HUES48 (cell line): ENCODE measurements at regions not wholly inside any gene's neighbourhood (a gene's known extent, or its start where the extent isn't known, plus 50 kb on each side); places are given as distances from the start of the nearest gene placed in this dataset.

Experiments used
- H3K27ac ChIP-seq: one replicate; pipeline ENCODE4 v1.7.0; 2013; ENCODE audit warnings: low read depth, low read length, inconsistent platforms
- H3K27me3 ChIP-seq: 2 replicates; pipeline ENCODE4 v1.6.1; 2013; ENCODE audit warnings: mild to moderate bottlenecking, low read length; ENCODE audit not compliant: control insufficient read depth, insufficient read depth
- H3K36me3 ChIP-seq: 2 replicates; pipeline ENCODE4 v1.6.1; 2013; ENCODE audit warnings: low read length; ENCODE audit not compliant: control insufficient read depth, insufficient read depth
- H3K4me1 ChIP-seq: 2 replicates; pipeline ENCODE4 v1.6.1; 2013; ENCODE audit warnings: mild to moderate bottlenecking, low read length; ENCODE audit not compliant: control insufficient read depth, insufficient read depth
- H3K4me3 ChIP-seq: 2 replicates; pipeline ENCODE4 v1.5.1; 2013; ENCODE audit warnings: mild to moderate bottlenecking, low read depth, low read length
- H3K9ac ChIP-seq: 2 replicates; pipeline ENCODE4 v1.6.1; 2013; ENCODE audit warnings: mild to moderate bottlenecking, low read depth, low read length, moderate library complexity
- H3K9me3 ChIP-seq: 2 replicates; pipeline ENCODE4 v1.6.1; 2013; ENCODE audit warnings: low read length; ENCODE audit not compliant: control insufficient read depth, insufficient read depth

DNA sequence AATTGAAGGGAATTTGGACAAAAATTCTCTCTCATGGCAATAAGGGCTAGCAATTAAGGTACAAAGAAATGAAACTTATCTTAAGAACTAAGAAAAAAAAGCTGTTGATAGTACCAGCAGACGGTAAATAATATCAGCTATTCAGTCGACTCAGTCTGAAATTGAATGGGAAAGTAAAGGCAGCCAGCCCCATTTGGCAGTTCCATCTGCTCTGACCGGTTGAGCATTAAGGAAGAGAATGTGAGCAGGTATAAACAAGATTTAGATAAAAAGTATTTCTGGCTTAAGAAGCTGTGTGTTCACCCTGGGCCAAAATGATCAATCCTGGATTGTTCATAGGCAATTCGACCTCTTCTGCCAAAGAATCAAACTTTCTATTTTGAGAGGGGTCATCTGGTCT is 154.6 kb upstream of the NPVF start:
- Histone ChIP-seq H3K4me1 (no peaks in the 10 kb centered on the region), H3K27me3 (no peaks in the 10 kb centered on the region), H3K4me3 (no peak overlapping the region), H3K36me3 (no peaks in the 10 kb centered on the region), H3K27ac (no peak overlapping the region), H3K9me3 (no peaks in the 10 kb centered on the region), H3K9ac (no peak overlapping the region)

DNA sequence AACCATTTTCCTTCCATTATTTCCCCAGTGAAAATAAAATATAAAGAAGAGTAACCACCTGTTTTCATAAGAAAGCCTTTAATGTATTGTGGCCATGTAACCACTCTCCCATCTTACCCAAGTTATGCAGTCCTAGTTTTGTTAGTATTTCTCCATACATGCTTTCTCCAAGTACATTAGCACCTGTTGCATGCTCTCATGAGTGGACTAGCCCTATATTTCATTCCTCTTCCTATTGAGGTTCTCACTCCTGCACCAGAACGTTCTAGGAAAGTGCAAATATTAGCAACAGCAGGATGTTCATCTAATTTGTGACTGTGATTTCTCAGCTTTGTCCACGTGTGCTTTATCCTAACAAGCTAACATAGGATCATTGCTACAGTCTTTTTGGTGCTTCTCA is 155.1 kb upstream of the NPVF start:
- Histone ChIP-seq H3K4me1 (no peaks in the 10 kb centered on the region), H3K9ac (no peak overlapping the region), H3K9me3 (no peaks in the 10 kb centered on the region), H3K27me3 (no peaks in the 10 kb centered on the region), H3K36me3 (no peaks in the 10 kb centered on the region), H3K27ac (no peak overlapping the region), H3K4me3 (no peak overlapping the region)

DNA sequence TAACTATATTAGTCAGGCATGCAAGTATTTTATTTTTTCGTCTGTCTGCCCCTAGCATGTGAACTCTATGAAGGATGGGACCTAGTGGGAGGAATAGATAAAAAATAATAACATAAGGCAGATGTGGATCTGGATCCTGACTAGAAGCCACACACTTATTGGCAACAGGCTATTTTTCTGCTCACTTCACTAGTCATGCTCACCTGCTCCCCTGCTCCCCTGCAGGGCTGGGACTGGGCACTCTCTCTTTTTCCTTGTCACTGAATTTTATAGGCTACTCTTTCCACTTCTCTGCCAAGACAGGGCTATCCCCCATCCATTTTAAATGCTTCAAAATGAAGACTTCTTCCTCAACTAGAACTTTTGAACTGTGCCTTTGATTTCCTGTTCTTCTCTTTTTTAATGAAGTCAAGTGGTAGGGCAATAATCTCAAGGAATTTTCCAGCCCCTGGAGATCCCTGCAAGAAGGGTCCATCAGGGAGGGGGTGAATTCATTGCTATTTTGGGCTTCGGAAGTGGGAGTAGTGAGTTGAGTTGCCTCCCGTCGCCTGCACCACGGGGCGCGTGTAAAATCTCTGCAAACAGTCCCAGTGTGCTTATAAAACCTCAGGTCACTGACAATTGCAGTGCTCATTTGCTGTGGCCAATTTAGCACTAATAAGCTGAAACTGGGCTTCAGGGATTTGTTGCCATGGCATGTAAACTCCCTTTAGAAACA is 156.7 kb upstream of the NPVF start:
- H3K27me3 ChIP-seq, result no peaks in the 10 kb centered on the region; the same call in 1 of the 2 replicates

DNA sequence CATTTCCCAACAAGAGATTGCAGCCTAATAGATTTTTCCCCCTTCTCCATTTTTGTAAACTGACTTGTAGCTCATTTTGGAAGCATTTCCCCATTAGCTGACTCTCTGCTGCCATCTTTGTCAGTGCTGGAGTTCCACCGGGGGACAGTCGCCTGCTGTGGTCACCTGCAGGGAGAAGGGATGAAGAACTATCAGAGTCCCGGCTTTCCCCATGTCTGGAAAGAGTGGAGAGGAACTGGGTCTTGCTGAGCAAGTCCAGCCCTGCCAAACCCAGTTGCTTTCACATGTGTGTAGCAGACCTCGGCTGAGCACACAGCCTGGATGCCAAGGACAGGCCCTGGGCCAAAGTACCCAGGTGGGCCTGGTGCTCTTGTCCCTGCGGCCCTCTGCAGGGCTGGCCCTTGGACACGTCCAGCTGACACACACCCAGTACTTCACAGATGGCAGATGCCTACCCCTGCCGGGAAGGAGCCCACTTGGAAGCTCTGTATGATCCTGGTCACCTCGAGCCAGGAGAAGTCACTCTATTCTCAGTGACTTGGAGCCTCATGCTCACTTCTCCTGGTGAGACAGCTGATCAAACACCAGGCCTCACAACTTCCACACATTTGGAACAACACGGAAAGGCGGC is 157.3 kb upstream of the NPVF start:
- Histone ChIP-seq H3K4me3 (no peak overlapping the region), H3K9ac (no peak overlapping the region), H3K9me3 (no peaks in the 10 kb centered on the region), H3K36me3 (no peaks in the 10 kb centered on the region), H3K27me3 (no peaks in the 10 kb centered on the region; the same call in 1 of the 2 replicates), H3K4me1 (0 out of 2 replicates have a peak, but pooled peaks cover 3% of the 10 kb centered on the region), H3K27ac (no peak overlapping the region)

More for the DNA sequence above, 156.7 kb upstream of the NPVF start:
- H3K27ac ChIP-seq, result no peak overlapping the region
- 0 out of 2 replicates have a peak, but pooled peaks cover 3% of the 10 kb centered on the region for H3K4me1 ChIP-seq
- no peak overlapping the region for H3K9ac ChIP-seq
- no peak overlapping the region for H3K4me3 ChIP-seq
- no peaks in the 10 kb centered on the region for H3K9me3 ChIP-seq
- H3K36me3 ChIP-seq, result no peaks in the 10 kb centered on the region

DNA sequence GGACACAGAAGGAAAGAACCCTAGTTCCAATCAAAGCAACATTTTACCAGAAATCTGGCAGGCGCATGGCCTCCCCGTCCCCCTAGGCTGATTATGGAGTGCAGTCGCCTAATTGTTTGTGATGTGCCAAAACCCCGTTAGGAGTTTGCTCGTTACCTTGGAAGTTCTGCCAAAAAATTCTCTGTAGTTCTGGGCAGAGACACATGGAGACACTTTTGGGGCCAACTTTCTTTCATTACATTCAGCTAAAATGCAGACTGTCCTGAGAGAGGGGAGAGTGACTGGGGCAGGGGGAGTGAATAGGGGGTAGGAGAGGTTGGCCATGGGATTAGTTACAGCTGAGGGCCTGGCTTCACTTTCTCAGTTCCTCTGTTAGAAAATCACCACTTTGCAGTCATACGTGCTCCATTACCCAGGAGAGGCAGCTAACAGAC is 158.0 kb upstream of the NPVF start:
- Histone ChIP-seq H3K9me3 (no peaks in the 10 kb centered on the region), H3K4me1 (0 out of 2 replicates have a peak, but pooled peaks cover 3% of the 10 kb centered on the region), H3K4me3 (no peak overlapping the region), H3K9ac (no peak overlapping the region), H3K27me3 (no peaks in the 10 kb centered on the region; the same call in 1 of the 2 replicates), H3K36me3 (no peaks in the 10 kb centered on the region), H3K27ac (no peak overlapping the region)

DNA sequence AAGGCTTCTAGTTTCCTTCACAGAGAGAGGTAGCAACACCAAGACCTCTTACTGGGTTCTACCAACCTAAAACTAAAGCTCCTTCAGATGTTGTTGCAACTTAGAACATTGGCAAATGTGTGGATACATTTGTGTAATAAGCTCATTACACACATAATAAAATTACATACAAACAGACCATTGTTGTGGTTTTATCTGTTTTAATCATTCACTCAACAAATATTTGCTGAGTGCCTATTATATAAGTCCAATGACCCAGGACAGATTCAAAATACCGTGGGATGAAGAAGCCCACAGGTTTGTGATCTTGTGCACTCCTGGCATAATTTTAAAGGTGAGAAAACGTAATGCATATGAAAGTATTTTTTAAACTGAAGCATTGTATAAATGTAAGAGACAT is 160.4 kb upstream of the NPVF start:
- H3K36me3 ChIP-seq, result no peaks in the 10 kb centered on the region
- H3K9ac ChIP-seq, result no peak overlapping the region
- no peak overlapping the region for H3K27ac ChIP-seq
- no peak overlapping the region for H3K4me3 ChIP-seq
- no peaks in the 10 kb centered on the region; the same call in 1 of the 2 replicates for H3K27me3 ChIP-seq
- H3K4me1 ChIP-seq, result 0 out of 2 replicates have a peak, but pooled peaks cover 3% of the 10 kb centered on the region
- H3K9me3 ChIP-seq, result no peaks in the 10 kb centered on the region

DNA sequence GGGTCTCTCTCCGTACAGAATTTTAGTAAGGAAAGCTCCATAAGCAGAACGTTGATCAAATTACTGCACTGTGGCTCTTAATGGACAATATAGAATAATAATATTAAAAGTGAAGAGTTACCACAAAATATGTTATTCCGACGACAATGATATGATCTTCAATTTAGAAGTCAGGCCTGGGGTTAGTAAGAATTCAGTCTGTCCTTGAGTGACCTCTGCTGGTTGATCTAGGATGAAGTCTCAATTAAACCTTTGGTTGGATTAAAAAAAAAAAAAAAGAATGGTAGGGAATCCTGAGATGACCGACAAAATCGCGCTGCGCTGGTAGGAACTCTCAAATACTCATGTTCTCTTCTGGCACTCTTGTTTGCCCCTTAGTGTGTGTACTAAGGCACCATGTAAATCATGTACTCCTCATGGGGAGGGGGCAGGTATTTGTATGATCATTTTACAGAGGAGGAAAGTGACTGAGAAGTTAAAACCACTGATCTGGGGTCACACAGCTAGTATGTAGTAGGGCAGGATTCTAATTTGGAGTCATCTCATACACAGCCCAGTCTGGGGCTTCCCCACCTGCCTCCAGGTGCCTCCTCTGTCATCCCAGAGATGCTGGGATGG is 161.3 kb upstream of the NPVF start:
- H3K9me3 ChIP-seq, result no peaks in the 10 kb centered on the region
- H3K4me1 ChIP-seq, result 0 out of 2 replicates have a peak, but pooled peaks cover 3% of the 10 kb centered on the region
- H3K36me3 ChIP-seq, result no peaks in the 10 kb centered on the region
- no peak overlapping the region for H3K9ac ChIP-seq
- no peak overlapping the region for H3K4me3 ChIP-seq
- no peaks in the 10 kb centered on the region; the same call in 1 of the 2 replicates for H3K27me3 ChIP-seq
- H3K27ac ChIP-seq, result no peak overlapping the region

DNA sequence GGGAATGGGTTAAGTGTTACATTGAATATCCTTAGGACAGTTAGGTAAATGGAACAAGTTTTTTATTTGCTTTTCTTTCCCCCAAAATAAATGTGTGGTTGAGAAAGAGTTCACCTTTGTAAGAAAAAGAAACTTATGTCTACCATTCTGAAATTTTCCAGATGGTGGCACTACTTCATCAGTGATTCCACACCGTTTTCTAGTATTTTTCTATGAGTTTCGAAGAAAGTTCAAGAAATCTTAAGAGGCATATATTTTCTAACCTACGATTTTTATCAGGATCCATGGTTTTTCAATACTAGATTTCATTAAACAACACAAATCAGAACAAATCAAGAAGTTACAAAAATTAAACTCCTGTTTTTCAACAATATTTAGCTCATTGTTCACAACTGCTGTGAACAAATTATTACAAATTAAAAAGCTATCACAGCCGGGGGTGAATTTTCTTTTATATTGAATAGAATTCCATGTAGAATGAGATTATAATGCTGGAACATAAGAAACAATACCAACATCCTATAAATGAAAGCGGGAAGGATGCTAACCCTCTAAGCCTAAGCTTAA is 163.1 kb upstream of the NPVF start:
- Histone ChIP-seq H3K9me3 (no peaks in the 10 kb centered on the region), H3K9ac (no peak overlapping the region), H3K4me1 (0 out of 2 replicates have a peak, but pooled peaks cover 3% of the 10 kb centered on the region), H3K4me3 (no peak overlapping the region), H3K27me3 (no peaks in the 10 kb centered on the region; the same call in 1 of the 2 replicates), H3K36me3 (no peaks in the 10 kb centered on the region), H3K27ac (no peak overlapping the region)

DNA sequence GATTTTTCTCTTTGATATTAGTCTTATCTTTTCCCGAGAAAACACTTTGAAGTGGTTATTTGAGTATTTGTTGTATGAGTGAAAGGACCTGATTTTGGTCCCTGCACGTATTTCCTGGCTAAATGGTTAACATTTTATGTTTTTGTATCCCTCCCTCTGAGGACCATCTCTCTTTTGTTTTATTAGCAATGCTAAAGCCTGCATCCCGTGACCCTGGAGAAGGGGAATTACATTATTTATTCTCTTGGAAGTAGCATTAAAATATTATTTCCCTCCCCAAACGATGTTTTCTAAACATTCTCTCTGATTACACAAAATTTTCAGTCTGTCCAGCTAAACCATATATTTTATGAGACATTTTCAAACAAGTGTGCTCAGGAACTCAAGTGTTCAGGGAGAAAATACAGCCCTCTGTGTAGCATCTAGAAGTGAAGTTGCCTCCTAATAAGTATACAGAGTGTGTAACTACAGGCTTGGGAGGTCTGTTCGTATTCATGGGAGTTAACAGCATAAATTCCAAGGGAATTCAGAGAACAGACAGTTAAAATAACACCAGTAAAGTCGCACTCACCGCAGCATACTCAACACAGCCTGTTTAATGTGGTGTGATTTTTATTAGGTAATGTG is 163.8 kb upstream of the NPVF start:
- H3K9ac ChIP-seq, result no peak overlapping the region
- H3K27ac ChIP-seq, result no peak overlapping the region
- 0 out of 2 replicates have a peak, but pooled peaks cover 3% of the 10 kb centered on the region for H3K4me1 ChIP-seq
- no peaks in the 10 kb centered on the region; the same call in 1 of the 2 replicates for H3K27me3 ChIP-seq
- H3K36me3 ChIP-seq, result no peaks in the 10 kb centered on the region
- H3K9me3 ChIP-seq, result no peaks in the 10 kb centered on the region
- no peak overlapping the region for H3K4me3 ChIP-seq

DNA sequence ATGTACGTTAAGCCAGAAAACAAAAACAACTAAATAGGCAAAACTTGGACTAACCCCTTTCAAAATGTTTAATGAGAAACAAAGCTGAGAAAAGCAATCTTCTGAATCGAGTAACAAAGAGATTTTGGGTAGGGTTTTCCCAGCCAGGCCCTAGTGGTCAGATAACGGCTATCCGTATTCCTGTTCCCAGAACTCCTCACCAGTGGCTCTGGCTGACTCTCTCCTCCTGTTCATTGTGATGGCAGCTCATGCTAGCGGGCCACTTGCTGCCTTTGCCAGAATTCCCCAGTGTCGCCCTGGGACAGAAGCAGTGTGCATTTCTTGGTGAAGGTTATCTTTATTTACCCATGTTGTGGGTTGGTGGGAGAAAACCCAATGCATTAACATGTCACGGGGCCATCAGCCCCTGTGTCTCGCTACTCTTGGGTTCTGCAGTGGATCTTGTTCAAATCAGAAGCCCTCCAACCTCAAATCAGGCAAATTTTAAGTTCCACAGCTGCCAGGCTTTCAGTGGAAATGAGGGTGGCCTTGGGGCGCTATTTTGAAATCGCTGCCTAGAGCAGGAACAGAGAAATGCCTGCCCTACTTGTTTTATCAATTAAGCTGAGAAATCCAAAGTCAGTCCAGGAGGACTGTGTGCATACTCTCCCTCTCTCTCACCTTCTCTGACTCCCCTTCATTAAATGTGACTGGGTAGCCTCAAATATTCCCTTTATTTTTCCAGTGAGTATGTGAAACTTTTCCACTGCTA is 164.5 kb upstream of the NPVF start:
- no peaks in the 10 kb centered on the region for H3K9me3 ChIP-seq
- H3K27me3 ChIP-seq, result no peaks in the 10 kb centered on the region; the same call in 1 of the 2 replicates

More for the DNA sequence above, 164.5 kb upstream of the NPVF start:
- Histone ChIP-seq H3K27ac (no peak overlapping the region), H3K9ac (no peak overlapping the region), H3K4me3 (no peak overlapping the region), H3K4me1 (0 out of 2 replicates have a peak, but pooled peaks cover 3% of the 10 kb centered on the region), H3K36me3 (no peaks in the 10 kb centered on the region)
